CD1c-positive myeloid dendritic cell (primary cell): ENCODE measurements at regions not wholly inside any gene's neighbourhood (a gene's known extent, or its start where the extent isn't known, plus 50 kb on each side); places are given as distances from the start of the nearest gene placed in this dataset.

Experiments used
- DNase-seq: peaks from one replicate; pipeline ENCODE4 v3.0.0-alpha.2; 2016; ENCODE audit errors: extremely low spot score

DNA sequence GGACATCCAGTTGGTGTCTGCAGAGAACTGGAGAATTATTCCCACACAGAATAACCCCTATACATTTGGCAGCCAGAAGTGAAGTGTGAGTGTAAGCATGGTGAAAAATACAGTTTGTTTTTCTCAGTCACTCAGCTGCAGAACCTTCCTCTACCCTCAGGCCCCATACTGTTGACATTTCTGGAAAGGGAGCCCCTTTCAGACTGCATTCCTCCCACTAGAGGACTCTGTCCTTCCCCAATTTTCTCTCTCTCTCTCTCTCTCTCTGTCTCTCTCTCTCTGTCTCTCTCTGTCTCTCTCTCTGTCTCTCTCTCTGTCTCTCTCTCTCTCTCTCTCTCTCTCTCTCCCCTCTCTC is 86.8 kb upstream of the STEAP1B start:
- no peak for DNase-seq

GRCh38 chr7:22586101-22586785 is 86.3 kb upstream of the STEAP1B start:
- no peak for DNase-seq

GRCh38 chr7:22584179-22584578 is 84.2 kb upstream of the STEAP1B start:
- no peak for DNase-seq

DNA sequence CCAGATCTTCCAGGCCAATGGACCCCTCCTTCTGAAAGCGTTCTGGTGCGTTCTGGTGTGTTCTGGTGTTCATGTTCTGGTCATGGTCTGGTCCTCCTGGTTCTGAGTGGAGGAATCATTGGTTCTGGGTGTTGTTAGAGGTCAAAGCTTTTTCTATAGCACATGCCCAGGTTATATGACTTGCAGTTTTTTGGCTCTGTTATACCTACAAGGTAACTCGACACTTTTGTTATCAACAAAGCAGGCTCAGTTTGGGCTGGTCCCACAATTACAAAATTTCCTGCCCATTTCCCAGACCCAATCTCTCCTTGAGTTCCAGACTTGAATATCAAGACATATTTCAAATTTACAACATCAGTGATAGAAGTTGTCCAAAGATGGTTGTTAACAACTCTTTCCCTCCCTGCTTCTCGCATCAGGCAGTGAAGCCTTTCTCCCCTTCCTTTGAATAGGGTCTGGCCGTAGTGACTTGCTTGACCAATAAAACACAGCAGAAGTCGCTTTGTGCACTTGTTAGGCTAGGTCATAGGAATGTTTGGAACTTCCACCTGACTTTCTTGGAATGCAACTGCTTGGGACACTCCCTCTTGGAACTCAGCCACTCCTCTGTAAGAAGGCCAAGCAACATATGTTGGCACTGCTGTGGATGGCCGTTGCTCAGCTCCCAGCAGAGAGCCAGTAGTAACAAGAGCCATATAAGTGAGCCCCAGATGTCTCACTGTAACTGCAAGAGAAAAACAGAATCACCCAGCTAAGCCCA is 83.1 kb upstream of the STEAP1B start:
- no peak for DNase-seq

DNA sequence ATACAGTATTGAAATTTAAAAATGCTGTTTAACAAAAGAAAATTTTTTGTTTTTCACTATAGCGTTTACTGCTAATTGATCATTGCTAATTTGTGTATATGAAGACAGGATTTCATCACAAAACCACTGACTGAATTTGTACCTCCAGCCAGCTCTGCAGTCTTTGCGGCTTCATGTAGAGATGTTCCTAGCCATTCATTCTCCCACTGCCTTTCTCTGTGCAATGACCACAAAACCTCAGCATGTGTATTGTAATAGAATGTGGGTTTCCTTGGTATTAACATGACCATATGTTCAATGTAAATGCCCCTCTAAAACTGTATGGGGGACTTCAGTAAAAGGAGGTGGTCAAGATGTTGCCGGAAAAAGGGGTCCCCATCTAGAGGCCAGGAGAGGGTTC is 81.1 kb upstream of the STEAP1B start:
- DNase-seq: no peak

DNA sequence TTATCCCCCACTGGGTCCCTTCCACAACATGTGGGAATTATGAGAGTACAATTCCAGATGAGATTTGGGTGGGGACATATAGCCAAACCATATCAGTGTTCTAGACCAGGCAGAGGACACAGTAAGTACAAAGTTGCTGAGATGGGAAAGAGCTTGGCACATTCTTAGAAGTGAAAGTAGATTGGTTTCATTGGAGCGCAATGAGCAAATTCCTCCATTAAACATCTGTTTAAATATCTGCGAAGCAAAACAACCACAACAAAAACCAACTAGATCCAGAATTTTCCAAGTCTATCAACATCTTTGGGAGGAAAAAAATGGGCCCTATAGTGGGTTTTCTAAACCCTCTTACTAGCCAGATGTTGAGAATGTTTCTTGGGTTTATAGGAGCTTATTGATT is 80.0 kb upstream of the STEAP1B start:
- DNase-seq: no peak

GRCh38 chr7:22578007-22578733 is 78.2 kb upstream of the STEAP1B start:
- DNase-seq: peak; percentile 37

DNA sequence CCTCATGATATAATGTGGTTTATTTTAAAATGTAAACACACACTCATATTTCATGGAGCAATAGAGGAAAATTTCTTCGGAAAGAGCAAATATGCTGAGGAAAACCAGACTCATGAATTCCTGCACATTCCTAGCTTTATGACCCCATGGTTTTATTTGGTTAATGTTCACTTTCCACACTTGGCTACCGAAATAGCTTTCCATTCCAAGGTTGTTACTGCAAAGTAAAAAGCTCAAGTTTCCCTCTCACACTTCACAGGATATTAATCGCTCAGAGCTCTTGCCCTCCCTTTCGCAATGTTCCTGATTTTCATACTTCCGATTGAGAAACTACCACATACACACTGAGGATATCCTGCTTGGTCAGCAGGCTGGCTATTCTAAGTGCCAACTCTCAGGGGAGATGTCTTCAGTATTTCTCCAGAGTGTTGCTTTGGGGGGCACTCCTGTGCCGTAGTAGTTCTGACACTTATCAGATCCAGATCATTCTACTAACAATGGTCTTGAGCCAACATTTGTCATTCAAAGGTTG is 77.5 kb upstream of the STEAP1B start:
- DNase-seq: peak; percentile 80

- DNase-seq: no peak
Measured at GRCh38 chr7:22576612-22577469, 76.9 kb upstream of the STEAP1B start.

- DNase-seq: peak; percentile 66
Measured at GRCh38 chr7:22574754-22575520, 74.9 kb upstream of the STEAP1B start.

GRCh38 chr7:22572937-22573336 is 72.9 kb upstream of the STEAP1B start:
- DNase-seq: no peak

DNA sequence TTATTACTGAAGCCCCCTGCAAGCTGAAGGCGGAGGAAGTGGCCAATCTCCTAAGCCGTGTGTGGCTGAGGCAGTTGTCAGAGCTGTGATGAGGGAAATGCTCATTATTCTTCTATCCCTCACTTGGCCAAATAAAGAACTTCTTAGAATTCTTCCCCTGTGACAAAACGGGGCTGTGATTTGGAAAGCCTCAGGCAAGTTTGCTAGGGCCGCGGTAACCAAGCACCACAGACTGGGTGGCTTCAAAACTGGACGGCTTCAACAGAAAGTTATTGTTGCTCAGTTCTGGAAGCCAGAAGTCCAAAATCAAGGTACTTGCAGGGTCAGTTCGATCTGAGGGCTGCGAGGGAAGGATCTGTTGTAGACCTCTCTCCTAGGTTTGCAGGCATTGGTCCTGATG is 72.3 kb upstream of the STEAP1B start:
- DNase-seq: no peak

- peak; percentile 29 for DNase-seq
Measured at GRCh38 chr7:22571766-22572165, 71.8 kb upstream of the STEAP1B start.

DNA sequence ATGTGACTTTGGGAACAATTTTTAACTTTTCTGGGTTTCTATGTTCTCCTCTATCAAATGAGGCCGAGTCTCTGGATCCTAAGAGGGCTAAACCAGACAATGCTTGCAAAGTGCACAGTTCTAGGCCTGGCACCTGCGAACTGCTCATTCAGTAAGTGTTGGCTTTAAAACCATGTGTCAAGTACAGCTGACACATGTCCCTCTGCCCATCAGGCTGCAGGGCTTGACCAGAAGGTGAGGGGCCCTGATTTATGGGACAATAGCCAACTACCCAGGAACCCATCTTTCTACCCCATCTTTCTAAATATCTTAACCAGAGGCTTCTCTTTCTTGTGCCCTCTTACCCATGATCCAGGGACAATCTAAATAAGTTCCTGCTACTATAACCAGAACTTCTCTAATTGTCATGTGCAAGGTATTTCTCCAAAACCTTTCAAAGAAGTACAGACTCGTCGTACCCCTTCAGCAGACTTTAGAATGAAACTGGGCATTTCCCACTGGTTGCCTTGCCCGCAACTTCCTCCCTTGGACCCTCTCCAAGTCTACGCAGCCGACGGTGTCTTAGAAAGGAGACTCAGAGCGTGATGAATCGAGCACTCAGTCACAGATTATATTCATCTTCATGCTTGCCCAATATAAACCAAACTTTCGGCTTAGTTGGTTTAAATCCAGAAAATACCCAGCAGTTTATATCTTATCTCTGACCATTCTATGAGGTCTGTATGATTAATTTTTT is 69.8 kb upstream of the STEAP1B start:
- DNase-seq: peak; percentile 88

DNA sequence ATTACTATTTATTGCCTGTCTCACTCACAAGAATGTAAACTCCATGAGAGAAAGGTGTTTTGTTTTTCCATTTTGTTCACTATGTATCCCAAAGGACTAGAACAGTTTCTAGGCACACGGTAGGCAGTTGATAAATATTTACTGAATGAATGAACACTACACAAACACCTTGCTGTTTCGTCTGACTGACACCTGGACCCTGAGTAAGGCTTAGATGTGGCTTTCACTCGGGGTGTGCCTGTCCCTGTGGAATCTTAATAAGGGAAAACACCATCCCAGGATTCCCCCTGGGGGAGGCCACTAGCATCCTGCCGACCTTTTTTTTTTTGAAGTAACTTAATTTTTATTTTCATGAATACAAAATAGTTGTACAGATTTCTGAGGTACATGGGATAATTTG is 66.6 kb upstream of the STEAP1B start:
- no peak for DNase-seq

DNA sequence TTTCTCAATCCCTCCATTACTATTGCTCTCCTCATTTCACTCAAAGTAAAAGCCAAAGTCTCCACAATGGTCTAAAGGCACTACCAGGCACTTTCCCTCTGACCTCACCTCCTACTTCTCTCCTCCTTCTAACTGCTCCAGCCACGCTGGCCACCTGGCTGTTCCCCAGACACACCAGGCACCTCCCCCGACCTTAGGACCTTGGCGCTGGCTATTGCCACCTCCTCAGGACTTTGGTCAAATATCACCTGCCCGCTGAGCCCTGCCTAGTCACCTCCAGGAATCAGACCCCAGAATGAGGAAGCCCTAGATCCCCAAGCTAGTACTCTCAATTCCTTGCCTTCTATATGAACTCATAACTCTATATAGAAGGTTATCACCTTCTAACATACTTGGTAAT is 66.2 kb upstream of the STEAP1B start:
- no peak for DNase-seq

DNA sequence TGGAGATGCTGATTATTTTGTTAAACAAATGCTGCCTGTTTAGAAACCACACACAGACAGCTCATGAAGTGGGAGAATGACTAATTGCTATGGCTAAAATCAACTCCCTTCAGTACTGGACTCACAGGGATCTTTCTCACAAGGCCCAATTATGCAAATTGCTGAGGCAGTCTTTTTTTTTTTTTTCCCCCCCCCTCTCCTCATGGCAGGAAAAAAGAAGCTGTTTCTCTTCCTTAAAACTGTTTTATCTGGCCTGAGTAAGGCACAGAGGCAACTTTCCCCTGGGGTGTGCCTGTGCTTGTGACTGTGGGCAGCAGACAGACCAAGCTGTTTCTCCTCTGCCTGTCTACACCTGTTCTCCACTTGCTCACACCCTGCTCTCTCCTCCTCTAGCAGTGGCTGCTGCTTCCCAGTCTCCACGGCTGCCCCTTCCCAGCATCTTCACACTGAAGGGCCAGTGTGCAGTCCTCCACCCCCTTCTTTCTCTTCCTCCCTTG is 65.4 kb upstream of the STEAP1B start:
- peak; percentile 67 for DNase-seq

GRCh38 chr7:22564511-22565045 is 64.6 kb upstream of the STEAP1B start:
- DNase-seq: no peak

GRCh38 chr7:22563621-22564241 is 63.7 kb upstream of the STEAP1B start:
- DNase-seq: no peak
